ENCODE measurements at regions not wholly inside any gene's neighbourhood (a gene's known extent, or its start where the extent isn't known, plus 50 kb on each side); places are given as distances from the start of the nearest gene placed in this dataset.

DNA sequence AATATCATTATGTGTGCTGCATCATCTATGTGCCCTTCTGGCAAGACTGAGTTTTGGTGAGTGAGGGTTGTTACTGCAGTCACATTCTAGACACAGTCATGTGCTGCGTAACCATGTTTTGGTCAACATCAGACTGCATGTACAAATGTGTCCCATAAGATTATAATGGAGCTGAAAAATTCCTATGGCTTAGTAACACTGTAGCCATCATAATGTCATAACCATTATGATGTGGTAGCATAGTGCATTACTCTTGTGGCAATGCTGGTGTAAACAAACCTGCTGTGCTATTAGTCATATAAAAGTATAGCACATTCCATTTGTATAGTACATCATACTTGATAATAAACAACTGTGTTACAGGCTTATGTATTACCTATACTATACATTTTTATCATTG, 198.1 kb upstream of the NUDT6 start:
- Histone ChIP-seq H3K4me2 (ENCODE audit: low read depth, low read length, poor library complexity, severe bottlenecking) (no peak overlapping the region), H3K4me1 (ENCODE audit: insufficient read depth, low read length, poor library complexity, severe bottlenecking) (peaks cover 6% of the 10 kb centered on the region), H3K4me3 (ENCODE audit: low read length, poor library complexity, severe bottlenecking) (no peak overlapping the region), H3K27me3 (ENCODE audit: insufficient read depth, low read length, poor library complexity, severe bottlenecking) (no peaks in the 10 kb centered on the region), H3K9ac (ENCODE audit: low read depth, low read length, poor library complexity, severe bottlenecking) (no peak overlapping the region), H3K36me3 (ENCODE audit: insufficient read depth, low read length) (no peaks in the 10 kb centered on the region), H3K79me2 (ENCODE audit: insufficient read depth, low read length) (no peaks in the 10 kb centered on the region), H4K20me1 (ENCODE audit: insufficient read depth, low read length, poor library complexity, severe bottlenecking) (no peaks in the 10 kb centered on the region), H2AFZ (ENCODE audit: low read length) (no peak overlapping the region), H3K9me2 (replicated peaks; ENCODE audit: low read depth, low read length) (no peaks in the 10 kb centered on the region), H3K9me3 (ENCODE audit: insufficient read depth, low read depth, low read length) (no peaks in the 10 kb centered on the region), H3F3A (ENCODE audit: low read depth) (0 out of 2 replicates have a peak, but pooled peaks cover 2% of the 10 kb centered on the region)
- TF ChIP-seq EZH2phosphoT487 (IDR thresholded peaks at IDR 0.05; ENCODE audit: borderline replicate concordance), result no peak
- TF ChIP-seq, protein P1, sequence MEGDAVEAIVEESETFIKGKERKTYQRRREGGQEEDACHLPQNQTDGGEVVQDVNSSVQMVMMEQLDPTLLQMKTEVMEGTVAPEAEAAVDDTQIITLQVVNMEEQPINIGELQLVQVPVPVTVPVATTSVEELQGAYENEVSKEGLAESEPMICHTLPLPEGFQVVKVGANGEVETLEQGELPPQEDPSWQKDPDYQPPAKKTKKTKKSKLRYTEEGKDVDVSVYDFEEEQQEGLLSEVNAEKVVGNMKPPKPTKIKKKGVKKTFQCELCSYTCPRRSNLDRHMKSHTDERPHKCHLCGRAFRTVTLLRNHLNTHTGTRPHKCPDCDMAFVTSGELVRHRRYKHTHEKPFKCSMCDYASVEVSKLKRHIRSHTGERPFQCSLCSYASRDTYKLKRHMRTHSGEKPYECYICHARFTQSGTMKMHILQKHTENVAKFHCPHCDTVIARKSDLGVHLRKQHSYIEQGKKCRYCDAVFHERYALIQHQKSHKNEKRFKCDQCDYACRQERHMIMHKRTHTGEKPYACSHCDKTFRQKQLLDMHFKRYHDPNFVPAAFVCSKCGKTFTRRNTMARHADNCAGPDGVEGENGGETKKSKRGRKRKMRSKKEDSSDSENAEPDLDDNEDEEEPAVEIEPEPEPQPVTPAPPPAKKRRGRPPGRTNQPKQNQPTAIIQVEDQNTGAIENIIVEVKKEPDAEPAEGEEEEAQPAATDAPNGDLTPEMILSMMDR (conservative IDR thresholded peaks at IDR 0.05; ENCODE audit: low read length), result no peak

GRCh38 chr4:123121241-123121907, 199.0 kb upstream of the NUDT6 start:
- no peaks in the 10 kb centered on the region for H3K79me2 ChIP-seq (ENCODE audit: insufficient read depth, low read length)
- H3K9ac ChIP-seq (ENCODE audit: low read depth, low read length, poor library complexity, severe bottlenecking), result no peak overlapping the region
- 0 out of 2 replicates have a peak, but pooled peaks cover 2% of the 10 kb centered on the region for H3F3A ChIP-seq (ENCODE audit: low read depth)
- no peak for TF ChIP-seq EZH2phosphoT487 (IDR thresholded peaks at IDR 0.05; ENCODE audit: borderline replicate concordance)
- TF ChIP-seq, protein P1 (conservative IDR thresholded peaks at IDR 0.05; ENCODE audit: low read length), result no peak
- H3K27me3 ChIP-seq (ENCODE audit: insufficient read depth, low read length, poor library complexity, severe bottlenecking), result no peaks in the 10 kb centered on the region
- no peak overlapping the region for H2AFZ ChIP-seq (ENCODE audit: low read length)
- H3K4me2 ChIP-seq (ENCODE audit: low read depth, low read length, poor library complexity, severe bottlenecking), result no peak overlapping the region
- no peaks in the 10 kb centered on the region for H3K36me3 ChIP-seq (ENCODE audit: insufficient read depth, low read length)
- peaks cover 6% of the 10 kb centered on the region for H3K4me1 ChIP-seq (ENCODE audit: insufficient read depth, low read length, poor library complexity, severe bottlenecking)
- H4K20me1 ChIP-seq (ENCODE audit: insufficient read depth, low read length, poor library complexity, severe bottlenecking), result no peaks in the 10 kb centered on the region
- no peaks in the 10 kb centered on the region for H3K9me2 ChIP-seq (replicated peaks; ENCODE audit: low read depth, low read length)
- no peak overlapping the region for H3K4me3 ChIP-seq (ENCODE audit: low read length, poor library complexity, severe bottlenecking)
- H3K9me3 ChIP-seq (ENCODE audit: insufficient read depth, low read depth, low read length), result no peaks in the 10 kb centered on the region

DNA sequence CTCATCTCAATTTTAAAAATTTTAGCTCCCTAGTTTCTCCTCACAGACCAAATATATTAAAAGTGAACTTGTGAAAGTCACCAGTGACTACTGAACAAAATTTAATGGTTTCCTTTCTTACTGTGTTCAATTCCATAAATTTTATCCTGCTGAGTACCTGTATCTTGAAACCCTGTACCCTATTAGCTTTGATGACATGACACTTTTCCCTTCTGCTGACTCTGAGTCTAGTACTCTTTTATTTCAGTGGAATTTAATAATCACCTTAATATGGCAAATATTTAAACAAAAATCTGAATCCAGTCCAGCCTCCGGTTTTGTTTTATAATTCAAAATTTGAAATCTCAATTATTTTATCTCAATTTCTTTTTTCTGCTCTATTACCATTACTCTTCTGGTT, 203.1 kb upstream of the NUDT6 start:
- Histone ChIP-seq H3K27me3 (ENCODE audit: insufficient read depth, low read length, poor library complexity, severe bottlenecking) (no peaks in the 10 kb centered on the region), H3K79me2 (ENCODE audit: insufficient read depth, low read length) (no peaks in the 10 kb centered on the region), H3K4me1 (ENCODE audit: insufficient read depth, low read length, poor library complexity, severe bottlenecking) (peaks cover 24% of the 10 kb centered on the region), H3K36me3 (ENCODE audit: insufficient read depth, low read length) (no peaks in the 10 kb centered on the region), H3F3A (ENCODE audit: low read depth) (no peaks in the 10 kb centered on the region), H3K4me3 (ENCODE audit: low read length, poor library complexity, severe bottlenecking) (no peak overlapping the region), H4K20me1 (ENCODE audit: insufficient read depth, low read length, poor library complexity, severe bottlenecking) (no peaks in the 10 kb centered on the region), H3K9me2 (replicated peaks; ENCODE audit: low read depth, low read length) (no peaks in the 10 kb centered on the region), H3K9me3 (ENCODE audit: insufficient read depth, low read depth, low read length) (no peaks in the 10 kb centered on the region), H2AFZ (ENCODE audit: low read length) (no peak overlapping the region), H3K9ac (ENCODE audit: low read depth, low read length, poor library complexity, severe bottlenecking) (no peak overlapping the region), H3K4me2 (ENCODE audit: low read depth, low read length, poor library complexity, severe bottlenecking) (no peak overlapping the region)
- TF ChIP-seq, protein P1 (conservative IDR thresholded peaks at IDR 0.05; ENCODE audit: low read length), result no peak
- TF ChIP-seq EZH2phosphoT487 (IDR thresholded peaks at IDR 0.05; ENCODE audit: borderline replicate concordance), result no peak

All from Loucy (cell line).